ENCODE measurements at regions not wholly inside any gene's neighbourhood (a gene's known extent, or its start where the extent isn't known, plus 50 kb on each side); places are given as distances from the start of the nearest gene placed in this dataset.

DNA sequence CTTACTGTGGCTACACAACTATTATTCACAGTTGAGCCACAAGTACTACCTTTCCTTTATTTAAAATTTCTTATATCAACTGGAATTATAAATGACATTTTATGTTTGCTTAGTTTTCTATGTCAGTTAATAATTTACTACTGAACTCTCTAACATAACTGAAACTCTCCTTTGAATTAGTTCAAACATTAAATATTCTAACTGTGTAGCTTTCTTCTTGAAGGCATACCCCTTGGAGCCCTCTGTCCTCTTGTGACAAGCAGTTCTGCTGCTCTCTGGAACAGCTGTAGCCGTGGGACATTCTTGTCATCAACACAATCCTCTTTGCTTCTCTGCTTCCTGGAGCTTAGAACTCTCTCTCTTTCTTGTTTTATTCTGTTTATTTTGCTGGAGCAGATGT, 244.8 kb downstream of the NHLRC3 start (continued):
- TF ChIP-seq, protein P1, sequence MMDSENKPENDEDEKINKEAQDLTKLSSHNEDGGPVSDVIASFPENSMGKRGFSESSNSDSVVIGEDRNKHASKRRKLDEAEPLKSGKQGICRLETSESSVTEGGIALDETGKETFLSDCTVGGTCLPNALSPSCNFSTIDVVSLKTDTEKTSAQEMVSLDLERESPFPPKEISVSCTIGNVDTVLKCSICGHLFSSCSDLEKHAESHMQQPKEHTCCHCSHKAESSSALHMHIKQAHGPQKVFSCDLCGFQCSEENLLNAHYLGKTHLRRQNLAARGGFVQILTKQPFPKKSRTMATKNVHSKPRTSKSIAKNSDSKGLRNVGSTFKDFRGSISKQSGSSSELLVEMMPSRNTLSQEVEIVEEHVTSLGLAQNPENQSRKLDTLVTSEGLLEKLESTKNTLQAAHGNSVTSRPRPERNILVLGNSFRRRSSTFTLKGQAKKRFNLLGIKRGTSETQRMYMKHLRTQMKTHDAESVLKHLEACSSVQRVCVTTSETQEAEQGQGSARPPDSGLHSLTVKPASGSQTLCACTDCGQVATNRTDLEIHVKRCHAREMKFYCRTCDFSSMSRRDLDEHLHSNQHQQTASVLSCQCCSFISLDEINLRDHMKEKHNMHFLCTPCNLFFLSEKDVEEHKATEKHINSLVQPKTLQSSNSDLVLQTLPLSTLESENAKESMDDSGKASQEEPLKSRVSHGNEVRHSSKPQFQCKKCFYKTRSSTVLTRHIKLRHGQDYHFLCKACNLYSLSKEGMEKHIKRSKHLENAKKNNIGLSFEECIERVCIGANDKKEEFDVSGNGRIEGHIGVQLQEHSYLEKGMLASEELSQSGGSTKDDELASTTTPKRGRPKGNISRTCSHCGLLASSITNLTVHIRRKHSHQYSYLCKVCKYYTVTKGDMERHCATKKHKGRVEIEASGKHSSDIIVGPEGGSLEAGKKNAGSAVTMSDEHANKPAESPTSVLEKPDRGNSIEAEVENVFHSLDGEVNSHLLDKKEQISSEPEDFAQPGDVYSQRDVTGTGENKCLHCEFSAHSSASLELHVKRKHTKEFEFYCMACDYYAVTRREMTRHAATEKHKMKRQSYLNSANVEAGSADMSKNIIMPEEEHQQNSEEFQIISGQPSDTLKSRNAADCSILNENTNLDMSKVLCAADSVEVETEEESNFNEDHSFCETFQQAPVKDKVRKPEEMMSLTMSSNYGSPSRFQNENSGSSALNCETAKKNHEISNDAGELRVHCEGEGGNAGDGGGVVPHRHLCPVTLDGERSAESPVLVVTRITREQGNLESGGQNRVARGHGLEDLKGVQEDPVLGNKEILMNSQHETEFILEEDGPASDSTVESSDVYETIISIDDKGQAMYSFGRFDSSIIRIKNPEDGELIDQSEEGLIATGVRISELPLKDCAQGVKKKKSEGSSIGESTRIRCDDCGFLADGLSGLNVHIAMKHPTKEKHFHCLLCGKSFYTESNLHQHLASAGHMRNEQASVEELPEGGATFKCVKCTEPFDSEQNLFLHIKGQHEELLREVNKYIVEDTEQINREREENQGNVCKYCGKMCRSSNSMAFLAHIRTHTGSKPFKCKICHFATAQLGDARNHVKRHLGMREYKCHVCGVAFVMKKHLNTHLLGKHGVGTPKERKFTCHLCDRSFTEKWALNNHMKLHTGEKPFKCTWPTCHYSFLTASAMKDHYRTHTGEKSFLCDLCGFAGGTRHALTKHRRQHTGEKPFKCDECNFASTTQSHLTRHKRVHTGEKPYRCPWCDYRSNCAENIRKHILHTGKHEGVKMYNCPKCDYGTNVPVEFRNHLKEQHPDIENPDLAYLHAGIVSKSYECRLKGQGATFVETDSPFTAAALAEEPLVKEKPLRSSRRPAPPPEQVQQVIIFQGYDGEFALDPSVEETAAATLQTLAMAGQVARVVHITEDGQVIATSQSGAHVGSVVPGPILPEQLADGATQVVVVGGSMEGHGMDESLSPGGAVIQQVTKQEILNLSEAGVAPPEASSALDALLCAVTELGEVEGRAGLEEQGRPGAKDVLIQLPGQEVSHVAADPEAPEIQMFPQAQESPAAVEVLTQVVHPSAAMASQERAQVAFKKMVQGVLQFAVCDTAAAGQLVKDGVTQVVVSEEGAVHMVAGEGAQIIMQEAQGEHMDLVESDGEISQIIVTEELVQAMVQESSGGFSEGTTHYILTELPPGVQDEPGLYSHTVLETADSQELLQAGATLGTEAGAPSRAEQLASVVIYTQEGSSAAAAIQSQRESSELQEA (IDR thresholded peaks at IDR 0.05; ENCODE audit: low read depth), result no peak
- TF ChIP-seq TAL1 (IDR thresholded peaks at IDR 0.05), result no peak

DNA sequence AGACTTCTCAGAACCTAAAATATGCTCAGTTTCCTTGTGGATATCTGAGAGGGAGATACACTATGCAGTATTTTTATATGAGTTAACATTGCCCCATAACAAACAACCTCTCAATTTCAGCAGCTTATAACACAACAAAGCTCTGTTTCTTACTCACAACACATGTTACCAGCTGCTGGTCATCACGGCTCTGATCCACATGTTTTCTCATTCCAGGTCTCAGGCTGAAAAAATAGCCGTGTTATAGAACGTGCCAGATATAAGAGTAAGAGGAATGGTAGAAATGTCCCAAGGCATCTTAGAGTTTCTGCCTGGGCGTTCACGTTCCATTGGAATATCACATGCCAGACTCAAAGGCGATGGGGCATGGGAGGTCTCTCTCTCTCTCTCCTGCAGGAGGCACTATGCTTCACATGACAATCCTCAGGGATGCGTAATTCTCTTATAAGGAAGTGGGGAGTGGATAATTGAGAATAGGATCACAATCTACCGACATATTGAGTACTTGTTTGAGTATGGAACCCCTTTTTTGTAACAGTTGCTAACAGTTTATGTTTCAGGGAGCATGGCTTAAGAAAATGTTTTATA, 246.6 kb downstream of the NHLRC3 start:
- 0% methylated on average over 8 of the region's 8 CpGs for WGBS (ENCODE audit: insufficient coverage, low coverage, missing lambda C conversion rate)
- no peaks in the 10 kb centered on the region for H3K4me1 ChIP-seq (replicated peaks in 1 of 2; ENCODE audit: control insufficient read depth in 2 of 2, insufficient read depth in 2 of 2, low read length in 2 of 2)
- no peak overlapping the region for H2AFZ ChIP-seq (ENCODE audit: low read depth, low read length)
- H3K27me3 ChIP-seq (ENCODE audit: control insufficient read depth in 2 of 2, insufficient read depth in 2 of 2, low read length in 2 of 2), result no peaks in the 10 kb centered on the region
- no peak overlapping the region for H3K4me3 ChIP-seq
- in situ Hi-C loops (cut with MboI) (no loop called here), intact Hi-C loops (cut with micrococcal nuclease) (no loop called here)
- no peaks in the 10 kb centered on the region for H3K9me3 ChIP-seq (replicated peaks; ENCODE audit: control insufficient read depth, insufficient read depth, low read depth, low read length)
- no peak overlapping the region for H3K9ac ChIP-seq (ENCODE audit: insufficient read depth in 1 of 2, low read depth in 2 of 2, low read length in 2 of 2)
- no peaks in the 10 kb centered on the region for H3K36me3 ChIP-seq (ENCODE audit: control insufficient read depth, insufficient read depth, low read length)
- DNase-seq (ENCODE audit: extremely low read depth in 1 of 4, low spot score in 3 of 4), result no peak
- ChIA-PET POLR2A (interaction anchor here (0.7 kb wide), 1 partner anchor 935 kb away, joined by 4 read pairs; no protein-coding TSS in a partner anchor), CTCF (ENCODE audit: low intra/inter-chr PET ratio) (no interaction called here)
- no peak for ATAC-seq
- H3K9me1 ChIP-seq (ENCODE audit: control insufficient read depth, insufficient read depth, low read length), result no peaks in the 10 kb centered on the region
- no peak for FAIRE-seq
- TF ChIP-seq ZNF3 (CRISPR knock-in tag; IDR thresholded peaks at IDR 0.05) (no peak), SIRT6 (IDR thresholded peaks at IDR 0.05; ENCODE audit: low read depth, low read length) (no peak), EZH2 (IDR thresholded peaks at IDR 0.05; ENCODE audit: borderline replicate concordance, low read depth, low read length) (no peak)
- TF ChIP-seq, protein P2, sequence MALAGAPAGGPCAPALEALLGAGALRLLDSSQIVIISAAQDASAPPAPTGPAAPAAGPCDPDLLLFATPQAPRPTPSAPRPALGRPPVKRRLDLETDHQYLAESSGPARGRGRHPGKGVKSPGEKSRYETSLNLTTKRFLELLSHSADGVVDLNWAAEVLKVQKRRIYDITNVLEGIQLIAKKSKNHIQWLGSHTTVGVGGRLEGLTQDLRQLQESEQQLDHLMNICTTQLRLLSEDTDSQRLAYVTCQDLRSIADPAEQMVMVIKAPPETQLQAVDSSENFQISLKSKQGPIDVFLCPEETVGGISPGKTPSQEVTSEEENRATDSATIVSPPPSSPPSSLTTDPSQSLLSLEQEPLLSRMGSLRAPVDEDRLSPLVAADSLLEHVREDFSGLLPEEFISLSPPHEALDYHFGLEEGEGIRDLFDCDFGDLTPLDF (CRISPR knock-in tag; IDR thresholded peaks at IDR 0.05), result no peak
- TF ChIP-seq, protein P3, sequence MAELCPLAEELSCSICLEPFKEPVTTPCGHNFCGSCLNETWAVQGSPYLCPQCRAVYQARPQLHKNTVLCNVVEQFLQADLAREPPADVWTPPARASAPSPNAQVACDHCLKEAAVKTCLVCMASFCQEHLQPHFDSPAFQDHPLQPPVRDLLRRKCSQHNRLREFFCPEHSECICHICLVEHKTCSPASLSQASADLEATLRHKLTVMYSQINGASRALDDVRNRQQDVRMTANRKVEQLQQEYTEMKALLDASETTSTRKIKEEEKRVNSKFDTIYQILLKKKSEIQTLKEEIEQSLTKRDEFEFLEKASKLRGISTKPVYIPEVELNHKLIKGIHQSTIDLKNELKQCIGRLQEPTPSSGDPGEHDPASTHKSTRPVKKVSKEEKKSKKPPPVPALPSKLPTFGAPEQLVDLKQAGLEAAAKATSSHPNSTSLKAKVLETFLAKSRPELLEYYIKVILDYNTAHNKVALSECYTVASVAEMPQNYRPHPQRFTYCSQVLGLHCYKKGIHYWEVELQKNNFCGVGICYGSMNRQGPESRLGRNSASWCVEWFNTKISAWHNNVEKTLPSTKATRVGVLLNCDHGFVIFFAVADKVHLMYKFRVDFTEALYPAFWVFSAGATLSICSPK (IDR thresholded peaks at IDR 0.05; ENCODE audit: borderline replicate concordance), result no peak
- BruUV-seq (replicated peaks), result no TSS peak
- no peaks in the 10 kb centered on the region for H4K20me1 ChIP-seq (replicated peaks; ENCODE audit: control insufficient read depth, insufficient read depth, low read length)
- no peaks in the 10 kb centered on the region for H3K79me2 ChIP-seq (ENCODE audit: control insufficient read depth, insufficient read depth, low read length)
- no peak overlapping the region for H3K27ac ChIP-seq (ENCODE audit: extremely low read depth, low read depth, low read length)
- H3K4me2 ChIP-seq (ENCODE audit: insufficient read depth, low read length), result no peak overlapping the region
